ENCODE measurements at regions not wholly inside any gene's neighbourhood (a gene's known extent, or its start where the extent isn't known, plus 50 kb on each side); places are given as distances from the start of the nearest gene placed in this dataset.
A peak's percentile ranks its signal among the peaks of the same experiment; 100 is the strongest.

DNA sequence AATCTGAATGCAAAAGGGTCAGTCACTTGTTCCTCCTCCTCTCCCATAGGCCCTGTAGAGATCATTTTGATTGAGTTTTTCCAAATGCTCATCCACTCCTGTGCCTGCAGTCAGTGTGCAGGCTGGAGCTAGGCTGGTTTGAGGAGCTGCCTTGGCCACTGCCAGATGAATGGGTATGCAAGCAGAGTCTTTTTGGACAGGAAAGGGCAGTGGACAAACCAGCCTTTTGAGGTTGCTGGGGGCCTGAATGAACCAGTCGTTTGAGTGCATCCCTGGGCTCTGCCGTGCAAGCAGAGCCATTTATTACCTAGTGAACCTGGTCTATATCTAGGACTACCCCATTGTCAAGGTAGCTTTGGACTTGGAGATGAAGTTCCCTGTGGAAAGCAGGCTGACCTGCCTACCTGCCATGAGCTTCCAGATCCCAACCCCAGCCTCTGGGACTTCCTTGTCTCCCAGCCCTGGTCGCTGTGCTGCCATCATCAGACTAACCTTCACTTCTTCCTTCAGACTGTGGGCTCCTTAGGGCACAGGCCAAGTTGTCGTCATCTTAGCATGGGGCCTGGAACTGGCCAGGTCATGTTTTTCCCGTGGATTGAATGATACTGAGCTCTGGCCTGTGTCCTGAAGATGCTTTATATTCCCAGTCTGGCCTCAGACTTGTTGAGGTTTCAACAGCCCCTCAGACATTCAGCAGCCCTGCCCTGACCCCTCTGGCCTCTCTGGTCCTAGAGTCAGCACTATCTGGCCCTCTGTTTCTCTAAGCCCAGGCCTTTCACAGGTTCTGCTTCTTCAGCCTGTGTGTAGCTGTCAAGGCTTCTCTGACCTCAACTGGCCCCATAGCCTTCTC, 55.5 kb upstream of the PRR23C start:
- CTCF ChIA-PET (ENCODE audit: unreplicated experiment): no interaction called here
- DNase-seq (ENCODE audit: low spot score): no peak
- H3K4me3 ChIP-seq (ENCODE audit: low read depth, low read length, poor library complexity, severe bottlenecking): no peak overlapping the region
- H3K4me2 ChIP-seq (ENCODE audit: low read length): no peak overlapping the region
- no peaks in the 10 kb centered on the region for H3K36me3 ChIP-seq (ENCODE audit: insufficient read depth, low read length)
- intact Hi-C loops (cut with micrococcal nuclease; ENCODE audit: unreplicated experiment): no loop called here
- no peaks in the 10 kb centered on the region for H3K79me2 ChIP-seq (ENCODE audit: insufficient read depth, low read depth, low read length)
- H4K20me1 ChIP-seq (ENCODE audit: insufficient read depth, low read length): no peaks in the 10 kb centered on the region
- H2AFZ ChIP-seq (ENCODE audit: low read length): no peak overlapping the region
- H3K27ac ChIP-seq (ENCODE audit: low read depth, low read length, poor library complexity, severe bottlenecking): no peak overlapping the region
- TF ChIP-seq, protein P1, sequence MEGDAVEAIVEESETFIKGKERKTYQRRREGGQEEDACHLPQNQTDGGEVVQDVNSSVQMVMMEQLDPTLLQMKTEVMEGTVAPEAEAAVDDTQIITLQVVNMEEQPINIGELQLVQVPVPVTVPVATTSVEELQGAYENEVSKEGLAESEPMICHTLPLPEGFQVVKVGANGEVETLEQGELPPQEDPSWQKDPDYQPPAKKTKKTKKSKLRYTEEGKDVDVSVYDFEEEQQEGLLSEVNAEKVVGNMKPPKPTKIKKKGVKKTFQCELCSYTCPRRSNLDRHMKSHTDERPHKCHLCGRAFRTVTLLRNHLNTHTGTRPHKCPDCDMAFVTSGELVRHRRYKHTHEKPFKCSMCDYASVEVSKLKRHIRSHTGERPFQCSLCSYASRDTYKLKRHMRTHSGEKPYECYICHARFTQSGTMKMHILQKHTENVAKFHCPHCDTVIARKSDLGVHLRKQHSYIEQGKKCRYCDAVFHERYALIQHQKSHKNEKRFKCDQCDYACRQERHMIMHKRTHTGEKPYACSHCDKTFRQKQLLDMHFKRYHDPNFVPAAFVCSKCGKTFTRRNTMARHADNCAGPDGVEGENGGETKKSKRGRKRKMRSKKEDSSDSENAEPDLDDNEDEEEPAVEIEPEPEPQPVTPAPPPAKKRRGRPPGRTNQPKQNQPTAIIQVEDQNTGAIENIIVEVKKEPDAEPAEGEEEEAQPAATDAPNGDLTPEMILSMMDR (conservative IDR thresholded peaks at IDR 0.05; ENCODE audit: low read length): no peak
- no peak for TF ChIP-seq EZH2phosphoT487 (IDR thresholded peaks at IDR 0.05; ENCODE audit: borderline replicate concordance, low read depth, low read length)
- POLR2A ChIA-PET: no interaction called here
- no peaks in the 10 kb centered on the region for H3K9me2 ChIP-seq (ENCODE audit: insufficient read depth, low read length)
- no TSS peak for BruUV-seq (replicated peaks)
- H3K9me3 ChIP-seq (ENCODE audit: low read length): no peaks in the 10 kb centered on the region
- H3K4me1 ChIP-seq (ENCODE audit: insufficient read depth, low read length, poor library complexity, severe bottlenecking): no peaks in the 10 kb centered on the region

DNA sequence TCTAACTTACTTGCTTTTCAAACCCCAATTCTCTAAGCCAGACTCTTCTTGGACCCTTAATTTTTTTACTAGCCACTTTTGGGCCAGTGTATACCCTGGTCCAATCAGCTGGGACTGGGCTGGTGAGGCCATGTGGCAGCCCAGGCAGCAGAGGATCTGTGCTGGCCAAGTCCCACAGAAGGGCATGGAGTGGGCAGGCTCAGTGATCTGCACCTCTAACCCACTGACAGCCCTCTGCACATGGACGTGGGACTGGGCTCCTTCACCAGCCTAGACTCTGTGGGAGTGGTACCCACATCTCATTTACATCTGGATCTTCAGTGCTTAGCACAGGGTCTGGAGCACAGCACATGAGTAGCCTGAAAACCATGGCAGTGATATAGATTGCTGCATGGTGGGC, 56.1 kb upstream of the PRR23C start:
- H3K27ac ChIP-seq (ENCODE audit: low read depth, low read length, poor library complexity, severe bottlenecking): no peak overlapping the region
- no peak overlapping the region for H2AFZ ChIP-seq (ENCODE audit: low read length)
- no peaks in the 10 kb centered on the region for H3K36me3 ChIP-seq (ENCODE audit: insufficient read depth, low read length)
- no TSS peak for BruUV-seq (replicated peaks)
- no peaks in the 10 kb centered on the region for H4K20me1 ChIP-seq (ENCODE audit: insufficient read depth, low read length)
- no peaks in the 10 kb centered on the region for H3K4me1 ChIP-seq (ENCODE audit: insufficient read depth, low read length, poor library complexity, severe bottlenecking)
- intact Hi-C loops (cut with micrococcal nuclease; ENCODE audit: unreplicated experiment): no loop called here
- POLR2A ChIA-PET: no interaction called here
- no peak for DNase-seq (ENCODE audit: low spot score)
- TF ChIP-seq, protein P1 (conservative IDR thresholded peaks at IDR 0.05; ENCODE audit: low read length): no peak
- no peak for TF ChIP-seq EZH2phosphoT487 (IDR thresholded peaks at IDR 0.05; ENCODE audit: borderline replicate concordance, low read depth, low read length)
- H3K9me2 ChIP-seq (ENCODE audit: insufficient read depth, low read length): no peaks in the 10 kb centered on the region
- no peaks in the 10 kb centered on the region for H3K9me3 ChIP-seq (ENCODE audit: low read length)
- CTCF ChIA-PET (ENCODE audit: unreplicated experiment): no interaction called here
- no peak overlapping the region for H3K4me2 ChIP-seq (ENCODE audit: low read length)
- no peaks in the 10 kb centered on the region for H3K79me2 ChIP-seq (ENCODE audit: insufficient read depth, low read depth, low read length)
- H3K4me3 ChIP-seq (ENCODE audit: low read depth, low read length, poor library complexity, severe bottlenecking): no peak overlapping the region

DNA sequence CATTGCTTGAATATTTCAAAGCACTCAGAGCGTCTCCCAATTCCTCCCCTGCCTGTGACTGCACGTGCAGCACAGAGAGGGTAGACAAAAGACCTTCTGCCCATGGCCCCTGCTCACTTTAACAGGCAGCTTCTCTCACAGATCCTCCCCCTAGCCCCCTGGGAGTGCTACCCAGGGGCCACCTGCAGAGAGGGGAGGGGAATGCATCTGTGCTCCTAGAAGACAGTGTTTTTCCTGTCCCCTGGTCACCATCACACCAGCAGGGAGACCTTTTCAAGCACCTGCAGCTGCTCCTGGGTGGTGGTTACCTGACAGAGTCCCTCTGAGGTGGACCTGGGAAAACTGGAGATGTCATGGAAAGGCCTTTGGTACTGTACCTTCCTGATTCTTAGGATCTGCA, 56.7 kb upstream of the PRR23C start:
- CTCF ChIA-PET (ENCODE audit: unreplicated experiment): no interaction called here
- H3K4me1 ChIP-seq (ENCODE audit: insufficient read depth, low read length, poor library complexity, severe bottlenecking): no peaks in the 10 kb centered on the region
- TF ChIP-seq, protein P1 (conservative IDR thresholded peaks at IDR 0.05; ENCODE audit: low read length): no peak
- no peak for TF ChIP-seq EZH2phosphoT487 (IDR thresholded peaks at IDR 0.05; ENCODE audit: borderline replicate concordance, low read depth, low read length)

More for the DNA sequence above, 56.7 kb upstream of the PRR23C start:
- Histone ChIP-seq H3K36me3 (ENCODE audit: insufficient read depth, low read length) (no peaks in the 10 kb centered on the region), H3K9me3 (ENCODE audit: low read length) (no peaks in the 10 kb centered on the region), H3K9me2 (ENCODE audit: insufficient read depth, low read length) (no peaks in the 10 kb centered on the region), H3K4me2 (ENCODE audit: low read length) (no peak overlapping the region), H2AFZ (ENCODE audit: low read length) (no peak overlapping the region), H3K4me3 (ENCODE audit: low read depth, low read length, poor library complexity, severe bottlenecking) (no peak overlapping the region), H3K79me2 (ENCODE audit: insufficient read depth, low read depth, low read length) (no peaks in the 10 kb centered on the region), H3K27ac (ENCODE audit: low read depth, low read length, poor library complexity, severe bottlenecking) (no peak overlapping the region), H4K20me1 (ENCODE audit: insufficient read depth, low read length) (no peaks in the 10 kb centered on the region)
- BruUV-seq (replicated peaks): no TSS peak
- DNase-seq (ENCODE audit: low spot score): peak; percentile 28
- POLR2A ChIA-PET: no interaction called here
- intact Hi-C loops (cut with micrococcal nuclease; ENCODE audit: unreplicated experiment): no loop called here
